Nephron progenitor cell (in vitro differentiated cells): ENCODE measurements at regions not wholly inside any gene's neighbourhood (a gene's known extent, or its start where the extent isn't known, plus 50 kb on each side); places are given as distances from the start of the nearest gene placed in this dataset.
A peak's percentile ranks its signal among the peaks of the same experiment; 100 is the strongest.

Experiments used
- DNase-seq: peaks from one replicate; pipeline ENCODE4 v3.0.0; 2021
- H3K27ac Mint-ChIP-seq: 2 replicates; pipeline ENCODE4 v1.8.0; 2021; ENCODE audit warnings: mild to moderate bottlenecking, moderate library complexity, mixed read lengths
- H3K27me3 Mint-ChIP-seq: 2 replicates; pipeline ENCODE4 v1.8.0; 2021; ENCODE audit warnings: mild to moderate bottlenecking, low read depth, mixed read lengths; ENCODE audit not compliant: poor library complexity
- H3K36me3 Mint-ChIP-seq: 2 replicates; pipeline ENCODE4 v1.8.0; 2021; ENCODE audit warnings: low read depth, mixed read lengths
- H3K4me1 Mint-ChIP-seq: 2 replicates; pipeline ENCODE4 v1.8.0; 2021; ENCODE audit warnings: mixed read lengths
- H3K4me3 Mint-ChIP-seq: 2 replicates; pipeline ENCODE4 v1.8.0; 2021; ENCODE audit warnings: mild to moderate bottlenecking, moderate library complexity, mixed read lengths
- H3K9me3 Mint-ChIP-seq: 2 replicates; pipeline ENCODE4 v1.8.0; 2021; ENCODE audit warnings: mild to moderate bottlenecking, moderate library complexity, mixed read lengths
- TF ChIP-seq, protein P1 (sequence below): fragments of 200-600 bp; sonication (generic); IDR thresholded peaks from 2 replicates; pipeline ENCODE4 v1.5.0; 2021; ENCODE audit warnings: antibody characterized with exemption

DNA sequence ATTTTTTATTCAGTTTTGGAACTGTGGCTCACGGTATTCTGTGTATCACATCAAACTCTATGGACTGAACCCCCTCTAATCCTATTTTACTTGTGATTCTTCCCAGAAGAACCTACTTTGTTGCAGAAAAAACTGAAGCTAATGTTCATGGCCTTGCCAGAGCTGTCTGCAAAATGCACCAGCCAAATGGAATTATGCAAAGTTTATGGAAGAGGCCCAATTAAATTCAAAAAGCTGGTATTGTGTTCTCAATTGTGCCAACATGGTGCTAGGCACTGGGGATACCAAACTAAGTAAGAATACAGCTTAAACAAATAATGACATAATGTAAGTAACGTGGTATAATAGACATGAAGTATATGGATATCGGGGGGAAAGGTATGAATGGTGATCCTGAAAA, 273.8 kb upstream of the DUSP10 start:
- Mint-ChIP-seq H3K36me3 (no peaks in the 10 kb centered on the region), H3K27me3 (peaks cover 4% of the 10 kb centered on the region), H3K9me3 (peaks cover 6% of the 10 kb centered on the region), H3K4me3 (no peak overlapping the region), H3K27ac (no peak overlapping the region), H3K4me1 (peaks cover 15% of the 10 kb centered on the region)
- DNase-seq: no peak
- TF ChIP-seq, protein P1, sequence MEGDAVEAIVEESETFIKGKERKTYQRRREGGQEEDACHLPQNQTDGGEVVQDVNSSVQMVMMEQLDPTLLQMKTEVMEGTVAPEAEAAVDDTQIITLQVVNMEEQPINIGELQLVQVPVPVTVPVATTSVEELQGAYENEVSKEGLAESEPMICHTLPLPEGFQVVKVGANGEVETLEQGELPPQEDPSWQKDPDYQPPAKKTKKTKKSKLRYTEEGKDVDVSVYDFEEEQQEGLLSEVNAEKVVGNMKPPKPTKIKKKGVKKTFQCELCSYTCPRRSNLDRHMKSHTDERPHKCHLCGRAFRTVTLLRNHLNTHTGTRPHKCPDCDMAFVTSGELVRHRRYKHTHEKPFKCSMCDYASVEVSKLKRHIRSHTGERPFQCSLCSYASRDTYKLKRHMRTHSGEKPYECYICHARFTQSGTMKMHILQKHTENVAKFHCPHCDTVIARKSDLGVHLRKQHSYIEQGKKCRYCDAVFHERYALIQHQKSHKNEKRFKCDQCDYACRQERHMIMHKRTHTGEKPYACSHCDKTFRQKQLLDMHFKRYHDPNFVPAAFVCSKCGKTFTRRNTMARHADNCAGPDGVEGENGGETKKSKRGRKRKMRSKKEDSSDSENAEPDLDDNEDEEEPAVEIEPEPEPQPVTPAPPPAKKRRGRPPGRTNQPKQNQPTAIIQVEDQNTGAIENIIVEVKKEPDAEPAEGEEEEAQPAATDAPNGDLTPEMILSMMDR: no peak

DNA sequence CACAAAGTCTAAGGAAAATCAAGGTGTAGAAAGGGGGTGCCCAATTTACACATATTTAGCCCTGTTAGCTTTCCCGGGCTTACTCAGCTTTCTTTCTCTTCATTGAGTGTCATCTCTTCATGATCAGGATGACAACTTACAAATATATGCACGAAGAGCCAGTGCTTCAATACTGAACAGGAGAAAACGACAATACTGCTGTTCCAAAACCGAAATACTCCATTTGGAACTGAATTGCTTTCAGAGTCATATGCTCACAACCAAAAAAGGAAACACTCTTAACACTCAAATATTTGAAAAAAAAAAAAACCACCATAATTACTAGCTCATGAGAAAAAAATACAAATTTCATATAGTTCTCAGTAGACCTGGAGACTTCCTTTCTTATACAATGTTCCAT, 272.1 kb upstream of the DUSP10 start:
- Mint-ChIP-seq H3K36me3 (no peaks in the 10 kb centered on the region), H3K9me3 (peaks cover 6% of the 10 kb centered on the region), H3K27ac (no peak overlapping the region), H3K4me3 (no peak overlapping the region), H3K27me3 (peaks cover 7% of the 10 kb centered on the region), H3K4me1 (peaks cover 15% of the 10 kb centered on the region)
- DNase-seq: no peak
- TF ChIP-seq, protein P1: no peak

DNA sequence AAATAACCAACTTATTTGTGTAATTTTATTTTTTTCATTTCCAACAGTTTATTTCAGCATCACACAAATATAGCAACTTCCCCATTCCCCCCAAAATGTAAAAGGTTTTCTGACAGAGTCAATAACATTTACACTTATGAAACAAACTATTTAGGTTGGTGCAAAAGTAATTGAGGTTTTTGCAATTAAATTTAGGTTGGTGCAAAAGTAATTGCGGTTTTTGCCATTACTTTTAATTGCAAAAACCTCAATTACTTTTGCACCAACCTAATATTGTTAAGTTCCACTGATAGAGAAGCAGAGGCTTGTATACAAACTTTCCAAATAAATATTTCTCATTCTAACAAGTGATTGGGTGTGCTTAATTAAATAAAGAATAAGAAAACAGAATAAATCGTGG, 270.9 kb upstream of the DUSP10 start:
- Mint-ChIP-seq H3K4me1 (peaks cover 15% of the 10 kb centered on the region), H3K9me3 (peaks cover 6% of the 10 kb centered on the region), H3K27ac (no peak overlapping the region), H3K36me3 (no peaks in the 10 kb centered on the region), H3K4me3 (no peak overlapping the region), H3K27me3 (peaks cover 7% of the 10 kb centered on the region)
- DNase-seq: no peak
- TF ChIP-seq, protein P1: no peak

DNA sequence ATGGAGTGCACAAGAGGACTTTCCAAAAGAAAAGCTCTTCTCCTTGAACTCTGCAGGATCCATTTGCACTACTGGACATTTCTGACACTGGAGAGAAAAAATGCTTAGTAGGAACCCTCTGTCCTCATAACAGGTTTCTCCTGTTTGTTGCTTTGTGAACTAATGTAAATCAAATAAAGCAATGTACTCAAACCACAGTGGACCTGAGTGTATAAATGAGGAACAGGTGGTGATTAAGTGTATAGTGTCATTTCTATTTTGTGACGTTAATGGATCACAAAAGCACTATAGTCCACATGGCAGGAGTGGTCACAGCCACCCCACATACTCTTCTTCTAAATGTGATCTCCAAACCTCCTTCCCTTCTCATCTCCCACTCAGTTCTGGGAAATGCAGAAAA, 268.4 kb upstream of the DUSP10 start:
- no peak overlapping the region for H3K27ac Mint-ChIP-seq
- no peaks in the 10 kb centered on the region for H3K36me3 Mint-ChIP-seq
- TF ChIP-seq, protein P1: no peak
- no peak overlapping the region for H3K4me3 Mint-ChIP-seq
- DNase-seq: no peak
- peaks cover 9% of the 10 kb centered on the region for H3K27me3 Mint-ChIP-seq
- peaks cover 15% of the 10 kb centered on the region for H3K4me1 Mint-ChIP-seq
- H3K9me3 Mint-ChIP-seq: peaks cover 6% of the 10 kb centered on the region

DNA sequence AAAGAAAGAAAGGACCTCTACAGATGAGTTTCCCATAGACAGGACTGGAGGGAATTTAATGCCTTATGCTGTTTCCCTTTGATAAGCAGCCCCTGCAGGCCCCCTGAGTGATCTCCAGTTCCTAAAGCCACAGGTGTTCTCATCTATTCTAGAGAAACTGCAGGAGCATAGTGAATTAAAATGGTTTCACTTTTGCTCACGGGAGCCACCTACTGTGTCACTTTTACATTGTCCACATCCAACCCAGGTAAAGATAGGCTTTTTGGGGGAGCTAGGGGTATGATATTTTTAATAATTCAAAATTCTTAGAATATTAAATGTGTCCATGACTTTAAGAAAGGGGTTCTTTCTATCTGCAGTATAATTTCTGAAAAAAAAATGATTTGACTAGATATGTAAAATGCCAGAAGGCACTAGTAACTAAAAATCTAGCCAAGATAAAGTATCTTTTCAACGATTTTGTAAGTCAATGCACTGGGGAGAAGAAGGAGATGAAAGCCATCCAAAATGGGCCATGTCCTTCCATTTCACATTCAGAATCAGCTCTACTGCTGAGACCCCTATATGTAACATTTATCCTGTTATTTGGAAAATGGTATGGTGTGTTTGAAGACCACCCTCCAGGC, 267.3 kb upstream of the DUSP10 start:
- Mint-ChIP-seq H3K27me3 (peaks cover 8% of the 10 kb centered on the region), H3K36me3 (no peaks in the 10 kb centered on the region), H3K27ac (no peak overlapping the region), H3K9me3 (peaks cover 6% of the 10 kb centered on the region), H3K4me1 (peaks cover 15% of the 10 kb centered on the region), H3K4me3 (no peak overlapping the region)
- TF ChIP-seq, protein P1: peak; percentile 18
- DNase-seq: peak; percentile 1

DNA sequence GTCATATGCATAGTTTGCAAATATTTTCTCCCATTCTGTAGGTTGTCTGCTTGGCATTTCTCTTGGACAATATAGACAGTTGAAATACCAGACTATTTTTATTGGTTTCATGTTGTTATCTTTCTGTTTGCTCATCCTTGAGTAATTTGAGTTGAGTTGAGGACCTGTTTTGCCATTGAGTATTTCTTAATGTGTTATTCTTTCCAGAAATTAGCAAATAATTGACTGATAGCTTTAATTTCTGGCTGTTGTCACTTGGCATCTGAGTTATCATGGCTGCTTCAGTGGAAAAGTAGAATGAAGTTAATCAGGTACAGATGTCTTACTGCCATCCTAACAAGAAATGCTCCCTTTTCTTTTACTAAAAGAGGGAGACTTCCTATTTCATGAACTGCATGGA, 264.8 kb upstream of the DUSP10 start:
- no peak for DNase-seq
- Mint-ChIP-seq H3K27me3 (peaks cover 8% of the 10 kb centered on the region), H3K9me3 (peaks cover 6% of the 10 kb centered on the region), H3K27ac (no peak overlapping the region), H3K4me1 (no peaks in the 10 kb centered on the region), H3K4me3 (no peak overlapping the region), H3K36me3 (no peaks in the 10 kb centered on the region)
- TF ChIP-seq, protein P1: no peak
